PC-9 (cell line): ENCODE measurements at regions not wholly inside any gene's neighbourhood (a gene's known extent, or its start where the extent isn't known, plus 50 kb on each side); places are given as distances from the start of the nearest gene placed in this dataset.

Source experiments
- BruUV-seq: library from RNA; stranded (reverse); fragments of 400-500 nt; replicated peaks from 2 replicates; lab custom pipeline; 2021; lab: Mats Ljungman, UMichigan
- CTCF ChIA-PET: fragments of 300-600 bp; sonication (Branson Sonifier 250); formaldehyde crosslinking; loops from one replicate; lab custom pipeline; 2022; ENCODE audit warnings: antibody characterized with exemption; lab: Charles Lee
- POLR2A ChIA-PET: fragments of 300-600 bp; sonication (Branson Sonifier 250); formaldehyde crosslinking; loops from one replicate; lab custom pipeline; 2022; ENCODE audit warnings: antibody characterized with exemption; ENCODE audit not compliant: unreplicated experiment; lab: Charles Lee
- DNase-seq, 2 experiments: peaks; one replicate each; pipeline versions ENCODE4 v3.0.0 to v3.0.0-alpha.2; 2015 to 2022; ENCODE audit warnings: mixed read lengths in 1 of 2
- H2AFZ ChIP-seq: fragments of 200-600 bp; sonication (generic); 2 replicates; pipeline ENCODE4 v1.8.1; 2017; ENCODE audit warnings: antibody characterized with exemption
- H3F3A ChIP-seq: fragments of 200-600 bp; sonication (generic); 2 replicates; pipeline ENCODE4 v1.8.1; 2017; ENCODE audit warnings: antibody characterized with exemption, mild to moderate bottlenecking, low read depth; ENCODE audit not compliant: insufficient read depth
- H3K27ac ChIP-seq: fragments of 200-600 bp; sonication (generic); 2 replicates; pipeline ENCODE4 v1.6.1; 2016; ENCODE audit warnings: mixed run types
- H3K27me3 ChIP-seq: fragments of 200-600 bp; sonication (generic); 2 replicates; pipeline ENCODE4 v1.6.1; 2016; ENCODE audit warnings: low read depth, mixed run types; ENCODE audit not compliant: insufficient read depth
- H3K36me3 ChIP-seq: fragments of 200-600 bp; sonication (generic); 2 replicates; pipeline ENCODE4 v1.6.1; 2016; ENCODE audit warnings: low read depth, mixed run types
- H3K4me1 ChIP-seq: fragments of 200-600 bp; sonication (generic); replicated peaks from 2 replicates; pipeline ENCODE4 v1.6.1; 2016; ENCODE audit warnings: mixed run types; ENCODE audit not compliant: insufficient read depth
- H3K4me2 ChIP-seq: fragments of 200-600 bp; sonication (generic); 2 replicates; pipeline ENCODE4 v1.6.1; 2017; ENCODE audit warnings: mixed run types
- H3K4me3 ChIP-seq: fragments of 200-600 bp; sonication (generic); 2 replicates; pipeline ENCODE4 v1.6.1; 2016; ENCODE audit warnings: mixed run types
- H3K79me2 ChIP-seq: fragments of 200-600 bp; sonication (generic); 2 replicates; pipeline ENCODE4 v1.6.1; 2017; ENCODE audit warnings: low read depth, mixed run types
- H3K9me2 ChIP-seq: fragments of 200-600 bp; sonication (generic); 2 replicates; pipeline ENCODE4 v1.8.1; 2017; ENCODE audit warnings: mild to moderate bottlenecking; ENCODE audit not compliant: insufficient read depth
- H3K9me3 ChIP-seq: fragments of 200-600 bp; sonication (generic); 2 replicates; pipeline ENCODE4 v1.8.1; 2016; ENCODE audit warnings: low read depth; ENCODE audit not compliant: insufficient read depth
- H4K20me1 ChIP-seq: fragments of 200-600 bp; sonication (generic); 2 replicates; pipeline ENCODE4 v1.8.1; 2017; ENCODE audit not compliant: insufficient read depth
- CTCF ChIP-seq: fragments of 200-600 bp; sonication (generic); conservative IDR thresholded peaks from 2 replicates; pipeline ENCODE4 v1.6.1; 2017; ENCODE audit warnings: mixed run types, antibody characterized with exemption, mild to moderate bottlenecking, moderate library complexity
- EZH2 ChIP-seq: fragments of 200-600 bp; sonication (generic); IDR thresholded peaks from 2 replicates; pipeline ENCODE4 v1.8.0; 2017; ENCODE audit warnings: antibody characterized with exemption, low read depth
- intact Hi-C: fragments of 100-400 bp; cut with micrococcal nuclease; formaldehyde crosslinking; loops from one replicate; pipeline ENCODE4 v1.10.0; 2022; ENCODE audit not compliant: unreplicated experiment

GRCh38 chr7:16293669-16294425, 127.5 kb downstream of the CRPPA start:
- ChIA-PET CTCF (no interaction called here), POLR2A (interaction anchor here (0.6 kb wide), 1 partner anchor 25 kb away, joined by 3 read pairs; no protein-coding TSS in a partner anchor)
- TF ChIP-seq EZH2 = no peak
- no peak for TF ChIP-seq CTCF

GRCh38 chr7:16284581-16284980, 136.8 kb downstream of the CRPPA start:
- TF ChIP-seq EZH2 (no peak), CTCF (no peak)
- no peaks in the 10 kb centered on the region for H4K20me1 ChIP-seq
- H3K79me2 ChIP-seq = no peaks in the 10 kb centered on the region
- H3K4me3 ChIP-seq = no peak overlapping the region
- BruUV-seq = no TSS peak
- H3K4me2 ChIP-seq = no peak overlapping the region
- no peaks in the 10 kb centered on the region for H3K4me1 ChIP-seq
- 0 out of 2 replicates have a peak overlapping the region, but pooled peaks have one; percentile 1 for H2AFZ ChIP-seq
- ChIA-PET CTCF (no interaction called here), POLR2A (no interaction called here)
- intact Hi-C loops = no loop called here
- H3K9me2 ChIP-seq = peaks cover 2% of the 10 kb centered on the region; the same call in 1 of the 2 replicates
- H3F3A ChIP-seq = no peaks in the 10 kb centered on the region
- H3K36me3 ChIP-seq = no peaks in the 10 kb centered on the region
- no peaks in the 10 kb centered on the region for H3K9me3 ChIP-seq
- DNase-seq = no peak
- H3K27me3 ChIP-seq = no peaks in the 10 kb centered on the region
- no peak overlapping the region for H3K27ac ChIP-seq

More at GRCh38 chr7:16293669-16294425, 127.5 kb downstream of the CRPPA start:
- H3F3A ChIP-seq = 0 out of 2 replicates have a peak, but pooled peaks cover 5% of the 10 kb centered on the region
- DNase-seq = no peak
- BruUV-seq = no TSS peak
- H3K4me3 ChIP-seq = no peak overlapping the region
- peaks cover 10% of the 10 kb centered on the region for H3K4me1 ChIP-seq
- intact Hi-C loops = no loop called here
- H3K36me3 ChIP-seq = no peaks in the 10 kb centered on the region
- H3K4me2 ChIP-seq = no peak overlapping the region
- H2AFZ ChIP-seq = 0 out of 2 replicates have a peak overlapping the region, but pooled peaks have one; percentile 6
- H3K27me3 ChIP-seq = no peaks in the 10 kb centered on the region
- no peaks in the 10 kb centered on the region for H3K79me2 ChIP-seq
- H4K20me1 ChIP-seq = no peaks in the 10 kb centered on the region
- no peak overlapping the region for H3K27ac ChIP-seq
- peaks cover 4% of the 10 kb centered on the region; the same call in 1 of the 2 replicates for H3K9me2 ChIP-seq
- no peaks in the 10 kb centered on the region for H3K9me3 ChIP-seq

GRCh38 chr7:16278167-16278787, 143.1 kb downstream of the CRPPA start:
- no TSS peak for BruUV-seq
- H4K20me1 ChIP-seq = no peaks in the 10 kb centered on the region

More at GRCh38 chr7:16278167-16278787, 143.1 kb downstream of the CRPPA start:
- POLR2A ChIA-PET = no interaction called here
- no peak for DNase-seq
- Histone ChIP-seq H3F3A (no peaks in the 10 kb centered on the region), H2AFZ (no peak overlapping the region), H3K27me3 (no peaks in the 10 kb centered on the region), H3K4me3 (no peak overlapping the region), H3K27ac (no peak overlapping the region), H3K36me3 (no peaks in the 10 kb centered on the region), H3K9me3 (no peaks in the 10 kb centered on the region), H3K4me1 (no peaks in the 10 kb centered on the region), H3K4me2 (no peak overlapping the region), H3K9me2 (no peaks in the 10 kb centered on the region), H3K79me2 (no peaks in the 10 kb centered on the region)
- CTCF ChIA-PET = no interaction called here
- intact Hi-C loops = no loop called here
- TF ChIP-seq EZH2 = no peak
- TF ChIP-seq CTCF = no peak
